ENCODE measurements at regions not wholly inside any gene's neighbourhood (a gene's known extent, or its start where the extent isn't known, plus 50 kb on each side); places are given as distances from the start of the nearest gene placed in this dataset.

GRCh38 chr14:22383515-22384166, 205.4 kb downstream of the DAD1 start:
- TF ChIP-seq CTCF (conservative IDR thresholded peaks at IDR 0.05; ENCODE audit: low read depth, low read length), result no peak
- no peak for TF ChIP-seq EZH2 (IDR thresholded peaks at IDR 0.05; ENCODE audit: low read length, unreplicated experiment)
- TF ChIP-seq EZH2phosphoT487 (IDR thresholded peaks at IDR 0.05; ENCODE audit: borderline replicate concordance, low read length), result no peak
